GM19372 (cell line): ENCODE measurements at regions not wholly inside any gene's neighbourhood (a gene's known extent, or its start where the extent isn't known, plus 50 kb on each side); places are given as distances from the start of the nearest gene placed in this dataset.
"Not testable (repeated sequence)": the region's sequence is repeated elsewhere in the genome, so short reads cannot be mapped to it uniquely, and the experiment has no call there.

Experiments used
- ATAC-seq: cut with Tn5 transposase; IDR thresholded peaks from one replicate; pipeline ENCODE4 v1.9.1; 2021; ENCODE audit warnings: mild to moderate bottlenecking, low read depth, moderate library complexity; ENCODE audit not compliant: unreplicated experiment

DNA sequence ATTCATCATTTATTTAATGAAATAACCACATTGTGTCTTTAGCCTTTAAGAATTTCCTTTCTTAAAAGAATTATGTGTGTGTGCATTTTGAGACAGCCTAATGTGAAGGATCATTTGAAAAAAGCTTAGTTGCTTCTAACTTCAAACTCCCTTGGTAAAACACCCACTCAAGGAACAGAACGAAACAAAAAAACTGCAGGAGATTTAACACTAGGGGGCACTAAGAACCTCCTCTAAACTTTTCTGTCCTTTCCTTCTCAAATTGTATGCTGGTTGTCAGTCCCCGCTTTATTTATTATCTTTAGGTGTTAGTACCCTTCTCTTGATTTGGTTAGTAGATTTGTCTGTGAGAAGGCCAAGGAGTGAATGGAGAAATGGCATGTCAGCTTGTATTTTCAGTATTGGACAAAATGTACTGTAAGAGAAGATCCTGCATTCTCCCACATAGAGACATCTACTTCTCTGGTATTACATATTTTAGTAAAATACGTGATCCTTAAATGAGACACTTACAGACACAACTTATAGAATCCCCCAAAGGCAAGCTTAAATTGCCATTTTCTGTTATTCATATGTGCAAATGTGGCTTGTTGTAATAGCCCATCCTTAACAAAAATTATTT lies 229.7 kb downstream of the MRPS30 start:
- peak; percentile 76 for ATAC-seq

DNA sequence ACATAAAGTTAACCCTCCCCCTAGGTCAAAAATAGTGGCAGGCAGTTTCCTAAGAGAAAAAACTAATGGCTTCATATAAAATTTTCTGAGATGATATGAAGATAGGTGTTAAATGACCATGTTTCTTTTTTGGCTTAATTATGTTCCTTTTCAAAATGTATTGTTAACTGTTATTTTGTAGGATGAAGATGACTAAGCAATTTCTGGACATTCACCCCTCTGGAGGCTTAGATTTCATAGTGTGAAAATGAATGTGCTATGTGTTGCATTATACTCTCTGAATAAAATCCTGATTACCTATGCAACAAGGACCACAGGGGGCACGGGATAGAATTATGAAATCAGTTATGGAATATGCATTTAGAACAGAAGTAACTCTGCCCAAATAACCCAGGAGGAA lies 233.5 kb downstream of the MRPS30 start:
- no peak for ATAC-seq

- no peak for ATAC-seq
Observed at GRCh38 chr5:45057564-45057963, 248.8 kb downstream of the MRPS30 start.

GRCh38 chr5:45060724-45061123 lies 252.0 kb downstream of the MRPS30 start:
- no peak for ATAC-seq

DNA sequence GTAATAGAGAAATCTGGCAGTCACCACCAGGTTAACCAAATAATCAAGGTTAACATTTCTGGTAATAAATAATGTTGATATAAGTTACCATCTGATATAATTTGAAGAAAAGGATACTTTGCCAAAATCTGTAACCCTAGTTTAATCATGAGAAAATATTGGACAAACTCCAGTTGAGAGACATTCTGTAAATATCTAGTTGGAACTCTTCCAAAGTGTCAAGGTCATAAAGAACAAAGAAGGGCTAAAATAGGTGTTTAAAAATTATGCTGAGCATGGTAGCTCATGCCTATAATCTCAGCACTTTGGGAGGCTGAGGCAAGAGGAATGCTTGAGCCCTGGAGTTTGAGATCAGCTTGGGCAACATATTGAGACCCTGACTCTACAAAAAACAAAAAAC lies 253.3 kb downstream of the MRPS30 start:
- ATAC-seq: no peak

DNA sequence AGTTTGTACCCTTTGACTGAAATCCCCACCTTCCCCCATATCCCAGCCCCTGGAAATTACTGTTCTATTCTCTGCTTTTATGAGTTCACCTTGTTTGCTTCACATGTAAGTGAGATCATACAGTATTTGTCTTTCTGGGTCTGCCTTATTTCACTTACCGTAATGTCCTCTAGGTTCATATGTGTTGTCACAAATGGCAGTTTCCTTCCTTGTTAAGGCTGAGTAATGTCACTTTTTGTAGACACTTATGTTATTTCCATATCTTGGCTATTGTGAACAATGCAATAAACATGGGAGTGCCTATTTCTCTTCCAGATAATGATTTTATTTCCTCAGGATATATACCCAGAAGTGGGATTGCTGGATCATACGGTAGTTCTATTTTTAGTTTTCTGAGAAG lies 272.3 kb downstream of the MRPS30 start:
- no peak for ATAC-seq

GRCh38 chr5:45089870-45090269 lies 281.1 kb downstream of the MRPS30 start:
- no peak for ATAC-seq

DNA sequence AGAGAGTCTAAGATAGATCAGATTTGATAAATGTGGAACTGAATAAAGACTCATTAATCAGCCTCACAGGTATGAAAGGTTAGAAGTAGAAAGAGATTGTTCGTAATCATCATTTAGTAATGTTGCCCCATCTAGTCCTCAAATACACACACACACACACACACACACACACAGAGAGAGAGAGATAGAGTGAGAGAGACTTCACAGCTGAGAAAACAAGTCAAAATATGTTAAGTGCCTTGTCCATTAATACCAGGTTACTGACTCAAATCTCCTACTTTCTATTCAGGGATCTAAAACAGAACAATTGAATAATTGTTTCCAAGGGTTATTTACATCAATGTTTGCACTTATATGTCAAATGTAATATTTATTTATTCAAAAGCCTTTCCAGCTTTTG lies 284.6 kb downstream of the MRPS30 start:
- no peak for ATAC-seq

GRCh38 chr5:45094876-45095440 lies 286.2 kb downstream of the MRPS30 start:
- no peak for ATAC-seq

- ATAC-seq: no peak
Observed at GRCh38 chr5:45098483-45098882, 289.7 kb downstream of the MRPS30 start.

GRCh38 chr5:45101146-45101545 lies 292.4 kb downstream of the MRPS30 start:
- no peak for ATAC-seq

GRCh38 chr5:45105491-45105994 lies 296.8 kb downstream of the MRPS30 start:
- no peak for ATAC-seq

- ATAC-seq: no peak
Observed at GRCh38 chr5:45109062-45109461, 300.3 kb downstream of the MRPS30 start.

- ATAC-seq: no peak
Observed at GRCh38 chr5:45109636-45110035, 300.9 kb downstream of the MRPS30 start.

- no peak for ATAC-seq
Observed at GRCh38 chr5:45110399-45110798, 301.7 kb downstream of the MRPS30 start.

- no peak for ATAC-seq
Observed at GRCh38 chr5:45113726-45114125, 305.0 kb downstream of the MRPS30 start.

DNA sequence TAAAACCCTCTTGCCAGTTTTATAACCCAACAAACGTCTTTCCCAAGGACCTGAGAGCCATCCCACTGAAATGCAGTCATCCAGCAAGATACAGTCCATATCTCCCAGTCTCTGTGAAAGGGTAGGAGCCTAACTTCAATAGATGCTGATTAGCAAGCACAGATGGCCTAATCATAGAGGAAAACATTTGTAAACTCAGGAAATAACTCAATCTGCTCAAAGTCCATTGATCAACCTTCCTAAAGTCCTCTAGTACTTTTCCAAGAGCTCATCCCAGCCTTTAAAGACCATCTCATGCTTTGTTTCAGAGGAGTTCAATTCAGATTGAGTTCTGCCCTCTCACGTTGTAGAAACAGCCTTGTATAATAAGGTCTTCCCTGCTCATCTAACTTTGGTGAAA lies 324.2 kb downstream of the MRPS30 start:
- no peak for ATAC-seq

- no peak for ATAC-seq
Observed at GRCh38 chr5:45162974-45163373, 354.2 kb downstream of the MRPS30 start.

GRCh38 chr5:45171563-45171962 lies 362.8 kb downstream of the MRPS30 start:
- ATAC-seq: no peak

DNA sequence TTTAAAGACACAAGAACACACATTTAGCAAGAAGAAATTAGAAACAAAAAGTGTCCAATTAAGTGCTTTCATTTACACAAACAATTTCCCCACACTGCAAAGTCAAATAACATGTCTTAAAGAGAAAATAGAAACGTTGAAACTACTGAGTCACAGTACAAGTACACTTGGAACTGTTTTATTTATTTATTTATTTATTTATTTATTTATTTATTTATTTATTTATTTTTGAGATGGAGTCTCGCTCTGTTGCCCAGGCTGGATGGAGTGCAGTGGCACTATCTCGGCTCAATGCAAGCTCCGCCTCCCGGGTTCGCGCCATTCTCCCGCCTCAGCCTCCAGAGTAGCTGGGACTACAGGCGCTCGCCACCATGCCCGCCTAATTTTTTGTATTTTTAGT lies 363.9 kb downstream of the MRPS30 start:
- not testable (repeated sequence) for ATAC-seq

GRCh38 chr5:45179686-45180085 lies 370.9 kb downstream of the MRPS30 start:
- ATAC-seq: no peak

DNA sequence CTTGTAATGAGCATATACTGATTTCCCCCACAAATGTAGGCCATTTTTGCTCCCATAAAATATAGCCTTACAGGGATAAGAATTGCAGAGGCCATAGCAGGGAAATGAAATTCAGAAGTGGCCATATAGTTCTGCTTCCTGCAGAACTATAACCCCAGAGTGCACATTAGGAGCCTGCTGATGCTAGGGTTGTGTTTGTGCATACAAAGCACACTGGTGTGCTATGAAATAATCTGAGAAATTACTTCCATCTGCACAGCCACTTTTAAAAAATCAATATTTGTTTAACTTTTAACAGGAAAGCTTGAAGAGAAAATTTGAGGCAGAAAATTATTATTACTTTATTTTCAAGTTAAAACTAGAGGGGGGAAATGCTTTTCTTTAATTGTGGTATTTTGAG lies 380.3 kb downstream of the MRPS30 start:
- ATAC-seq: no peak
